Thoracic aorta (tissue), 2 donors: ENCODE measurements at regions not wholly inside any gene's neighbourhood (a gene's known extent, or its start where the extent isn't known, plus 50 kb on each side); places are given as distances from the start of the nearest gene placed in this dataset.
"Not testable (repeated sequence)": the region's sequence is repeated elsewhere in the genome, so short reads cannot be mapped to it uniquely, and the experiment has no call there.

Experiments used
- ATAC-seq: fragments of 150-250 bp; one replicate; pipeline ENCODE4 v1.8.0; 2017; ENCODE audit warnings: low read depth; ENCODE audit not compliant: insufficient number of reproducible peaks, low FRiP score
- DNase-seq: peaks from one replicate; pipeline ENCODE4 v3.0.0-alpha.2; 2020; ENCODE audit warnings: low spot score
- H3K27ac ChIP-seq, 2 donors: fragments of 200-600 bp; sonication (generic); 1 replicate in 1 of 2; 2 replicates in 1 of 2; pipeline ENCODE4 v1.5.1; 2016; ENCODE audit warnings: mild to moderate bottlenecking in 2 of 2, moderate library complexity in 2 of 2
- H3K27me3 ChIP-seq: fragments of 200-600 bp; sonication (generic); replicated peaks from 2 replicates; pipeline ENCODE4 v1.6.0; 2016; ENCODE audit warnings: mild to moderate bottlenecking; ENCODE audit not compliant: insufficient read depth
- H3K36me3 ChIP-seq: fragments of 200-600 bp; sonication (generic); one replicate; pipeline ENCODE4 v1.5.1; 2016
- H3K4me1 ChIP-seq, 2 donors: fragments of 200-600 bp; sonication (generic); 1 replicate in 1 of 2; 2 replicates in 1 of 2; pipeline versions ENCODE4 v1.5.1 to v1.6.0; 2016; ENCODE audit warnings: low read depth in 2 of 2, mild to moderate bottlenecking in 1 of 2; ENCODE audit not compliant: control insufficient read depth in 1 of 2
- H3K4me3 ChIP-seq: fragments of 200-600 bp; sonication (generic); 2 replicates; pipeline ENCODE4 v1.5.1; 2016; ENCODE audit warnings: mild to moderate bottlenecking
- H3K9me3 ChIP-seq: fragments of 200-600 bp; sonication (generic); 2 replicates; pipeline ENCODE4 v1.5.1; 2016
- CTCF ChIP-seq: fragments of 200-600 bp; sonication (generic); IDR thresholded peaks from one replicate; pipeline ENCODE4 v1.5.1; 2019; ENCODE audit warnings: antibody characterized with exemption

GRCh38 chr12:73998894-73999293 is 538.7 kb upstream of the ATXN7L3B start:
- ATAC-seq (no peak), DNase-seq (no peak)
- H3K27me3 ChIP-seq: no peaks in the 10 kb centered on the region
- H3K36me3 ChIP-seq: no peaks in the 10 kb centered on the region
- no peak overlapping the region for H3K4me3 ChIP-seq
- no peaks in the 10 kb centered on the region for H3K4me1 ChIP-seq
- no peaks in the 10 kb centered on the region for H3K9me3 ChIP-seq
- TF ChIP-seq CTCF: no peak
- H3K27ac ChIP-seq: no peak overlapping the region

GRCh38 chr12:74015118-74015517 is 522.5 kb upstream of the ATXN7L3B start:
- Histone ChIP-seq H3K36me3 (no peaks in the 10 kb centered on the region), H3K4me1 (no peaks in the 10 kb centered on the region), H3K27ac (no peak overlapping the region), H3K27me3 (no peaks in the 10 kb centered on the region), H3K4me3 (no peak overlapping the region), H3K9me3 (no peaks in the 10 kb centered on the region)
- no peak for DNase-seq
- ATAC-seq: no peak
- TF ChIP-seq CTCF: no peak

GRCh38 chr12:74016324-74016723 is 521.3 kb upstream of the ATXN7L3B start:
- DNase-seq, H3K27ac ChIP-seq, H3K36me3 ChIP-seq, H3K9me3 ChIP-seq, ATAC-seq, H3K4me1 ChIP-seq, H3K27me3 ChIP-seq, H3K4me3 ChIP-seq: not testable (repeated sequence)

- no peak for TF ChIP-seq CTCF
- Histone ChIP-seq H3K36me3 (no peaks in the 10 kb centered on the region), H3K4me1 (no peaks in the 10 kb centered on the region), H3K9me3 (no peaks in the 10 kb centered on the region), H3K27me3 (no peaks in the 10 kb centered on the region), H3K27ac (no peak overlapping the region), H3K4me3 (no peak overlapping the region)
- no peak for ATAC-seq
- no peak for DNase-seq
Measured at GRCh38 chr12:74018849-74019248, 518.8 kb upstream of the ATXN7L3B start.

- no peaks in the 10 kb centered on the region for H3K36me3 ChIP-seq
- H3K27ac ChIP-seq: no peak overlapping the region
- DNase-seq: no peak
- no peaks in the 10 kb centered on the region for H3K27me3 ChIP-seq
- no peak for TF ChIP-seq CTCF
- no peaks in the 10 kb centered on the region for H3K9me3 ChIP-seq
- H3K4me3 ChIP-seq: no peak overlapping the region
- no peaks in the 10 kb centered on the region for H3K4me1 ChIP-seq
- no peak for ATAC-seq
Measured at GRCh38 chr12:74021937-74022336, 515.7 kb upstream of the ATXN7L3B start.

- H3K36me3 ChIP-seq: no peaks in the 10 kb centered on the region
- no peak overlapping the region for H3K27ac ChIP-seq
- no peaks in the 10 kb centered on the region for H3K9me3 ChIP-seq
- DNase-seq (no peak), ATAC-seq (no peak)
- H3K4me1 ChIP-seq: no peaks in the 10 kb centered on the region
- H3K4me3 ChIP-seq: no peak overlapping the region
- H3K27me3 ChIP-seq: no peaks in the 10 kb centered on the region
- no peak for TF ChIP-seq CTCF
Measured at GRCh38 chr12:74031045-74031444, 506.6 kb upstream of the ATXN7L3B start.
